ENCODE measurements at regions not wholly inside any gene's neighbourhood (a gene's known extent, or its start where the extent isn't known, plus 50 kb on each side); places are given as distances from the start of the nearest gene placed in this dataset.

GRCh38 chr16:79806757-79807156, 206.2 kb upstream of the MAF start:
- TF ChIP-seq, protein P1, sequence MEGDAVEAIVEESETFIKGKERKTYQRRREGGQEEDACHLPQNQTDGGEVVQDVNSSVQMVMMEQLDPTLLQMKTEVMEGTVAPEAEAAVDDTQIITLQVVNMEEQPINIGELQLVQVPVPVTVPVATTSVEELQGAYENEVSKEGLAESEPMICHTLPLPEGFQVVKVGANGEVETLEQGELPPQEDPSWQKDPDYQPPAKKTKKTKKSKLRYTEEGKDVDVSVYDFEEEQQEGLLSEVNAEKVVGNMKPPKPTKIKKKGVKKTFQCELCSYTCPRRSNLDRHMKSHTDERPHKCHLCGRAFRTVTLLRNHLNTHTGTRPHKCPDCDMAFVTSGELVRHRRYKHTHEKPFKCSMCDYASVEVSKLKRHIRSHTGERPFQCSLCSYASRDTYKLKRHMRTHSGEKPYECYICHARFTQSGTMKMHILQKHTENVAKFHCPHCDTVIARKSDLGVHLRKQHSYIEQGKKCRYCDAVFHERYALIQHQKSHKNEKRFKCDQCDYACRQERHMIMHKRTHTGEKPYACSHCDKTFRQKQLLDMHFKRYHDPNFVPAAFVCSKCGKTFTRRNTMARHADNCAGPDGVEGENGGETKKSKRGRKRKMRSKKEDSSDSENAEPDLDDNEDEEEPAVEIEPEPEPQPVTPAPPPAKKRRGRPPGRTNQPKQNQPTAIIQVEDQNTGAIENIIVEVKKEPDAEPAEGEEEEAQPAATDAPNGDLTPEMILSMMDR (IDR thresholded peaks at IDR 0.05): no peak
- TF ChIP-seq POLR2A (IDR thresholded peaks at IDR 0.05): no peak
